OCI-LY1 (cell line): ENCODE measurements at regions not wholly inside any gene's neighbourhood (a gene's known extent, or its start where the extent isn't known, plus 50 kb on each side); places are given as distances from the start of the nearest gene placed in this dataset.

Experiments
- H2AFZ ChIP-seq: fragments of 200-600 bp; sonication (generic), shearing (Covaris generic); 2 replicates; pipeline ENCODE4 v1.6.0; 2014; ENCODE audit warnings: antibody characterized with exemption, mild to moderate bottlenecking, low read length
- H3F3A ChIP-seq: fragments of 200-600 bp; sonication (generic), shearing (Covaris generic); 2 replicates; pipeline ENCODE4 v1.6.0; 2014; ENCODE audit warnings: mild to moderate bottlenecking, antibody characterized with exemption, low read length, moderate library complexity; ENCODE audit not compliant: insufficient read depth
- H3K27ac ChIP-seq: fragments of 200-600 bp; sonication (generic); 2 replicates; pipeline ENCODE4 v1.5.1; 2014; ENCODE audit warnings: low read length, mixed run types, mild to moderate bottlenecking, low read depth; ENCODE audit not compliant: poor library complexity, severe bottlenecking
- H3K27me3 ChIP-seq: fragments of 200-600 bp; sonication (generic); 2 replicates; pipeline ENCODE4 v1.6.0; 2014; ENCODE audit warnings: antibody characterized with exemption, mild to moderate bottlenecking, low read length, moderate library complexity; ENCODE audit not compliant: insufficient read depth
- H3K36me3 ChIP-seq: fragments of 200-600 bp; sonication (generic); 2 replicates; pipeline ENCODE4 v1.6.1; 2014; ENCODE audit warnings: mild to moderate bottlenecking, antibody characterized with exemption, low read length, moderate library complexity, mixed read lengths; ENCODE audit not compliant: insufficient read depth
- H3K4me1 ChIP-seq: fragments of 200-600 bp; sonication (generic); 2 replicates; pipeline ENCODE4 v1.5.1; 2014; ENCODE audit warnings: mild to moderate bottlenecking, low read length, moderate library complexity; ENCODE audit not compliant: insufficient read depth, severe bottlenecking
- H3K4me2 ChIP-seq: fragments of 200-600 bp; sonication (generic), shearing (Covaris generic); 2 replicates; pipeline ENCODE4 v1.6.1; 2014; ENCODE audit warnings: low read length
- H3K4me3 ChIP-seq: fragments of 200-600 bp; sonication (generic); 2 replicates; pipeline ENCODE4 v1.5.1; 2014; ENCODE audit warnings: low read length, low read depth, mild to moderate bottlenecking, mixed read lengths; ENCODE audit not compliant: poor library complexity, severe bottlenecking
- H3K79me2 ChIP-seq: fragments of 200-600 bp; shearing (Covaris generic); 2 replicates; pipeline ENCODE4 v1.6.1; 2016; ENCODE audit warnings: mixed run types, low read length, mixed read lengths; ENCODE audit not compliant: insufficient read depth
- H3K9ac ChIP-seq: fragments of 200-600 bp; sonication (generic), shearing (Covaris generic); 2 replicates; pipeline ENCODE4 v1.6.1; 2014; ENCODE audit warnings: mild to moderate bottlenecking, low read length, mixed read lengths
- H3K9me2 ChIP-seq: fragments of 200-600 bp; sonication (generic), shearing (Covaris generic); 2 replicates; pipeline ENCODE4 v1.6.1; 2014; ENCODE audit warnings: low read depth, mild to moderate bottlenecking, low read length, mixed read lengths
- H3K9me3 ChIP-seq: fragments of 200-600 bp; shearing (Covaris generic); 2 replicates; pipeline ENCODE4 v1.6.1; 2014; ENCODE audit warnings: low read length, mixed read lengths
- H4K20me1 ChIP-seq: fragments of 200-600 bp; sonication (generic), shearing (Covaris generic); 2 replicates; pipeline ENCODE4 v1.6.0; 2016; ENCODE audit warnings: mild to moderate bottlenecking, low read length; ENCODE audit not compliant: insufficient read depth
- EZH2 ChIP-seq: fragments of 200-600 bp; sonication (generic), shearing (Covaris generic); IDR thresholded peaks from 2 replicates; pipeline ENCODE4 v1.8.0; 2017; ENCODE audit warnings: borderline replicate concordance, mixed run types, mild to moderate bottlenecking, antibody characterized with exemption, low read length, moderate library complexity, mixed read lengths
- TF ChIP-seq, protein P1 (sequence below): fragments of 200-600 bp; sonication (generic), shearing (Covaris generic); IDR thresholded peaks from 2 replicates; pipeline ENCODE4 v1.5.1; 2017; ENCODE audit warnings: mild to moderate bottlenecking, antibody characterized with exemption, low read length, moderate library complexity, mixed read lengths

DNA sequence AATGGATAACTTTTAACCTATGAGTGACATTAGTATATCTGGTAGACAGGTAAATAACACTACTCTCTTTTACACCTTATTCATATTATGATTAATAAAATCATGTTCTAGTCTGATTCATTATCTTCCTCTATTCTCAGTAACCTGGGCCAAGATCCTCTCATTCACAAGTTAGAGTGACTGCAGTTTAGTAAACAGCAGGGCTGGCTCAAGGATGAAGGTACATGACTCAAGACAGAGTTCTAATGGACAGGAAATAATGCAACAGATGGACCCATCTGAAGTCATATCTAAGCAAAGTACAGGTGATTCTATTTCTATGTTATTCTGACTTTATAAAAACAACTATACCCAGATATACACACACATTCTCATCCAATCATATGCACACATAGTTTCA is 582.5 kb upstream of the CDH18 start:
- Histone ChIP-seq H3K4me1 (no peaks in the 10 kb centered on the region), H3K9me3 (no peaks in the 10 kb centered on the region), H4K20me1 (no peaks in the 10 kb centered on the region), H3K9me2 (no peaks in the 10 kb centered on the region; the same call in 1 of the 2 replicates), H3K9ac (no peak overlapping the region), H3K79me2 (no peaks in the 10 kb centered on the region), H3K4me3 (no peak overlapping the region), H3K27ac (no peak overlapping the region), H2AFZ (no peak overlapping the region), H3K4me2 (no peak overlapping the region), H3F3A (no peaks in the 10 kb centered on the region), H3K27me3 (no peaks in the 10 kb centered on the region), H3K36me3 (no peaks in the 10 kb centered on the region)
- TF ChIP-seq, protein P1, sequence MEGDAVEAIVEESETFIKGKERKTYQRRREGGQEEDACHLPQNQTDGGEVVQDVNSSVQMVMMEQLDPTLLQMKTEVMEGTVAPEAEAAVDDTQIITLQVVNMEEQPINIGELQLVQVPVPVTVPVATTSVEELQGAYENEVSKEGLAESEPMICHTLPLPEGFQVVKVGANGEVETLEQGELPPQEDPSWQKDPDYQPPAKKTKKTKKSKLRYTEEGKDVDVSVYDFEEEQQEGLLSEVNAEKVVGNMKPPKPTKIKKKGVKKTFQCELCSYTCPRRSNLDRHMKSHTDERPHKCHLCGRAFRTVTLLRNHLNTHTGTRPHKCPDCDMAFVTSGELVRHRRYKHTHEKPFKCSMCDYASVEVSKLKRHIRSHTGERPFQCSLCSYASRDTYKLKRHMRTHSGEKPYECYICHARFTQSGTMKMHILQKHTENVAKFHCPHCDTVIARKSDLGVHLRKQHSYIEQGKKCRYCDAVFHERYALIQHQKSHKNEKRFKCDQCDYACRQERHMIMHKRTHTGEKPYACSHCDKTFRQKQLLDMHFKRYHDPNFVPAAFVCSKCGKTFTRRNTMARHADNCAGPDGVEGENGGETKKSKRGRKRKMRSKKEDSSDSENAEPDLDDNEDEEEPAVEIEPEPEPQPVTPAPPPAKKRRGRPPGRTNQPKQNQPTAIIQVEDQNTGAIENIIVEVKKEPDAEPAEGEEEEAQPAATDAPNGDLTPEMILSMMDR: no peak
- no peak for TF ChIP-seq EZH2

DNA sequence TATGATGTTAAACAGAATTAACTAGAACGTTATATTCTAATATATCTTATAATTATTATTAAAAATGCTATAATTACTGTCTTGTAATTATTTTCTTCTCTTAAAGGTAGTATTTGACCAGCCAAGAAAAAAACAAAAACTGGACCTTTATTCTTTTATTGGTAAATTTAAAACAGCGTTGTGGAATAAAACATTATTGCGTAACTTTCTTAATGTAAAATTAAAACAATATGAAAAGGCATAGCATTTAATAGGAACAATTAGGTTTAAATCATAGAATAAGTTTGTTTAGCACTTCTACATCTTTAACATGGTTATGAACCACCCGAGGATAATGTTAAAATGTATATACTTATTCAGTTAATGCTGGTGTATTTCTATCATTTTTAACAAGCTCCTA is 574.5 kb upstream of the CDH18 start:
- Histone ChIP-seq H3K36me3 (no peaks in the 10 kb centered on the region), H3K4me3 (no peak overlapping the region), H3K9me2 (no peaks in the 10 kb centered on the region; the same call in 1 of the 2 replicates), H3K79me2 (no peaks in the 10 kb centered on the region), H3K27ac (no peak overlapping the region), H4K20me1 (no peaks in the 10 kb centered on the region), H3F3A (no peaks in the 10 kb centered on the region), H3K27me3 (no peaks in the 10 kb centered on the region), H3K4me2 (no peak overlapping the region), H3K4me1 (no peaks in the 10 kb centered on the region), H3K9me3 (no peaks in the 10 kb centered on the region), H3K9ac (no peak overlapping the region), H2AFZ (no peak overlapping the region)
- no peak for TF ChIP-seq EZH2
- TF ChIP-seq, protein P1: no peak

DNA sequence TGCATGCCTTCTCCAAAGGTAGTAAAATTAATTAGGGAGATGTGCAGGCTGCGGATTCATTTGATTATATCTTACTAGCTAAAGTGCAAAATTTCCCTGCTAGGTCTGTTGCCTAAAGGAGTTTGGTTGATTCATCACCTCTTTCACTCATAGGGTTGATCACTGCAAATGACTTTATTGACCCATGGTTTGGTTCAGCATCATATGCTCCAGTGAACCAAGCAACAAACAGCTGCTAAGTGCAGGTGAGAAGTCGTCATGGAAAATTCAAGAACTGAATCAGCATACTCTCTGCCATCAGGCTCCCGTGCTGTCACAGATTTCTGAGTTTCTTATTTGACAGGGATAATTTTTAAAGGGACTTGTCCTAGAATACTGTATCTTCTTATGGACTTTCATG is 571.8 kb upstream of the CDH18 start:
- no peaks in the 10 kb centered on the region for H3K9me3 ChIP-seq
- H3K9me2 ChIP-seq: no peaks in the 10 kb centered on the region
- no peaks in the 10 kb centered on the region for H3F3A ChIP-seq
- H3K4me2 ChIP-seq: no peak overlapping the region
- H3K79me2 ChIP-seq: no peaks in the 10 kb centered on the region
- H4K20me1 ChIP-seq: no peaks in the 10 kb centered on the region
- H3K36me3 ChIP-seq: no peaks in the 10 kb centered on the region
- H3K9ac ChIP-seq: no peak overlapping the region
- no peak for TF ChIP-seq EZH2
- TF ChIP-seq, protein P1: no peak
- no peak overlapping the region for H3K4me3 ChIP-seq
- H3K27me3 ChIP-seq: no peaks in the 10 kb centered on the region
- no peak overlapping the region for H3K27ac ChIP-seq
- H2AFZ ChIP-seq: no peak overlapping the region
- no peaks in the 10 kb centered on the region for H3K4me1 ChIP-seq
